22Rv1 (cell line): ENCODE measurements at regions not wholly inside any gene's neighbourhood (a gene's known extent, or its start where the extent isn't known, plus 50 kb on each side); places are given as distances from the start of the nearest gene placed in this dataset.

Source experiments
- ZFX ChIP-seq: fragments of 450-650 bp; IDR thresholded peaks from 2 replicates; pipeline ENCODE4 v1.6.1; 2017; ENCODE audit warnings: antibody characterized with exemption, borderline replicate concordance
- TF ChIP-seq, protein P1 (sequence below): fragments of 450-650 bp; IDR thresholded peaks from 2 replicates; pipeline ENCODE4 v1.5.1; 2017; ENCODE audit warnings: mild to moderate bottlenecking

DNA sequence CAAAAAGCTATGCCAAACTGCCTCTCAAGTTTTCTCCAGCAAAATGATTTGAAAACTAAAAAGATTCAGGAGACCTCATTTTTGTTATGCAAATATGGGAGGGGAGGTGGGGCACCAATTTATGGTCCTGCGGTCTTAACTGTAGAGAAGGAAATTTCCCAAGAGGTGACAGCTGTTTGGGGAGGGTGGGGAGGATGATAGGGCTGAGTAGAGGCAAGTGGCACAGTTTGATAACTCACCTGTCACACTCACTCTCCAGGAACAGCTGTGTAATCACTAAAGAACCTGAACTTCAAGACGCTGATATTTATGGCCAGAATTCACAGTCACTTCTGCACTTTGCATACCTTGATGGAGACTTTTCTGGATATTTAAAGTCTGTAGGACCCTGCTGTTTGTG lies 232.9 kb upstream of the STARD13 start:
- TF ChIP-seq, protein P1, sequence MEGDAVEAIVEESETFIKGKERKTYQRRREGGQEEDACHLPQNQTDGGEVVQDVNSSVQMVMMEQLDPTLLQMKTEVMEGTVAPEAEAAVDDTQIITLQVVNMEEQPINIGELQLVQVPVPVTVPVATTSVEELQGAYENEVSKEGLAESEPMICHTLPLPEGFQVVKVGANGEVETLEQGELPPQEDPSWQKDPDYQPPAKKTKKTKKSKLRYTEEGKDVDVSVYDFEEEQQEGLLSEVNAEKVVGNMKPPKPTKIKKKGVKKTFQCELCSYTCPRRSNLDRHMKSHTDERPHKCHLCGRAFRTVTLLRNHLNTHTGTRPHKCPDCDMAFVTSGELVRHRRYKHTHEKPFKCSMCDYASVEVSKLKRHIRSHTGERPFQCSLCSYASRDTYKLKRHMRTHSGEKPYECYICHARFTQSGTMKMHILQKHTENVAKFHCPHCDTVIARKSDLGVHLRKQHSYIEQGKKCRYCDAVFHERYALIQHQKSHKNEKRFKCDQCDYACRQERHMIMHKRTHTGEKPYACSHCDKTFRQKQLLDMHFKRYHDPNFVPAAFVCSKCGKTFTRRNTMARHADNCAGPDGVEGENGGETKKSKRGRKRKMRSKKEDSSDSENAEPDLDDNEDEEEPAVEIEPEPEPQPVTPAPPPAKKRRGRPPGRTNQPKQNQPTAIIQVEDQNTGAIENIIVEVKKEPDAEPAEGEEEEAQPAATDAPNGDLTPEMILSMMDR: no peak
- no peak for TF ChIP-seq ZFX
